Loucy (cell line): ENCODE measurements at regions not wholly inside any gene's neighbourhood (a gene's known extent, or its start where the extent isn't known, plus 50 kb on each side); places are given as distances from the start of the nearest gene placed in this dataset.

Experiments
- H2AFZ ChIP-seq: fragments of 200-600 bp; sonication (generic); 2 replicates; pipeline ENCODE4 v1.6.0; 2016; ENCODE audit warnings: antibody characterized with exemption, mild to moderate bottlenecking, low read length, moderate library complexity
- H3F3A ChIP-seq: fragments of 200-600 bp; 2 replicates; pipeline ENCODE4 v1.6.0; 2016; ENCODE audit warnings: antibody characterized with exemption, low read depth, mild to moderate bottlenecking
- H3K27me3 ChIP-seq: fragments of 200-600 bp; sonication (generic); 2 replicates; pipeline ENCODE4 v1.6.1; 2014; ENCODE audit warnings: low read length, mild to moderate bottlenecking; ENCODE audit not compliant: insufficient read depth, poor library complexity, severe bottlenecking
- H3K36me3 ChIP-seq: fragments of 200-600 bp; sonication (generic); 2 replicates; pipeline ENCODE4 v1.6.1; 2016; ENCODE audit warnings: low read length; ENCODE audit not compliant: insufficient read depth
- H3K4me1 ChIP-seq: fragments of 200-600 bp; sonication (generic); 2 replicates; pipeline ENCODE4 v1.5.1; 2014; ENCODE audit warnings: low read length, mild to moderate bottlenecking; ENCODE audit not compliant: insufficient read depth, poor library complexity, severe bottlenecking
- H3K4me2 ChIP-seq: fragments of 200-600 bp; sonication (generic); 2 replicates; pipeline ENCODE4 v1.6.0; 2014; ENCODE audit warnings: antibody characterized with exemption, low read length, low read depth, mild to moderate bottlenecking; ENCODE audit not compliant: poor library complexity, severe bottlenecking
- H3K4me3 ChIP-seq: fragments of 200-600 bp; sonication (generic); 2 replicates; pipeline ENCODE4 v1.5.1; 2014; ENCODE audit warnings: low read length, mild to moderate bottlenecking, mixed read lengths; ENCODE audit not compliant: poor library complexity, severe bottlenecking
- H3K79me2 ChIP-seq: fragments of 200-600 bp; sonication (generic); 2 replicates; pipeline ENCODE4 v1.6.1; 2014; ENCODE audit warnings: low read length; ENCODE audit not compliant: insufficient read depth
- H3K9ac ChIP-seq: fragments of 200-600 bp; sonication (generic); 2 replicates; pipeline ENCODE4 v1.6.0; 2014; ENCODE audit warnings: mild to moderate bottlenecking, low read depth, low read length, moderate library complexity; ENCODE audit not compliant: poor library complexity, severe bottlenecking
- H3K9me2 ChIP-seq: fragments of 200-600 bp; sonication (generic); replicated peaks from 2 replicates; pipeline ENCODE4 v1.6.1; 2016; ENCODE audit warnings: low read depth, low read length, mixed read lengths
- H3K9me3 ChIP-seq: fragments of 200-600 bp; sonication (generic); 2 replicates; pipeline ENCODE4 v1.6.1; 2014; ENCODE audit warnings: mild to moderate bottlenecking, antibody characterized with exemption, low read length, low read depth; ENCODE audit not compliant: insufficient read depth
- H4K20me1 ChIP-seq: fragments of 200-600 bp; sonication (generic); 2 replicates; pipeline ENCODE4 v1.6.0; 2014; ENCODE audit warnings: antibody characterized with exemption, low read length, mild to moderate bottlenecking; ENCODE audit not compliant: insufficient read depth, poor library complexity, severe bottlenecking
- EZH2phosphoT487 ChIP-seq: fragments of 200-600 bp; IDR thresholded peaks from 2 replicates; pipeline ENCODE4 v1.6.1; 2018; ENCODE audit warnings: antibody characterized with exemption, mild to moderate bottlenecking, moderate library complexity, borderline replicate concordance
- TF ChIP-seq, protein P1 (sequence below): fragments of 200-600 bp; sonication (generic); conservative IDR thresholded peaks from 2 replicates; pipeline ENCODE4 v1.5.1; 2014; ENCODE audit warnings: mild to moderate bottlenecking, antibody characterized with exemption, low read length

GRCh38 chr3:144390786-144391185 is 419.2 kb downstream of the DIPK2A start:
- Histone ChIP-seq H3K4me3 (no peak overlapping the region), H3K79me2 (no peaks in the 10 kb centered on the region), H3K4me2 (no peak overlapping the region), H2AFZ (no peak overlapping the region), H3K9ac (no peak overlapping the region), H3K36me3 (no peaks in the 10 kb centered on the region), H3K27me3 (no peaks in the 10 kb centered on the region), H3K4me1 (no peaks in the 10 kb centered on the region), H4K20me1 (no peaks in the 10 kb centered on the region), H3F3A (no peaks in the 10 kb centered on the region), H3K9me2 (no peaks in the 10 kb centered on the region), H3K9me3 (no peaks in the 10 kb centered on the region; the same call in 1 of the 2 replicates)
- no peak for TF ChIP-seq EZH2phosphoT487
- TF ChIP-seq, protein P1, sequence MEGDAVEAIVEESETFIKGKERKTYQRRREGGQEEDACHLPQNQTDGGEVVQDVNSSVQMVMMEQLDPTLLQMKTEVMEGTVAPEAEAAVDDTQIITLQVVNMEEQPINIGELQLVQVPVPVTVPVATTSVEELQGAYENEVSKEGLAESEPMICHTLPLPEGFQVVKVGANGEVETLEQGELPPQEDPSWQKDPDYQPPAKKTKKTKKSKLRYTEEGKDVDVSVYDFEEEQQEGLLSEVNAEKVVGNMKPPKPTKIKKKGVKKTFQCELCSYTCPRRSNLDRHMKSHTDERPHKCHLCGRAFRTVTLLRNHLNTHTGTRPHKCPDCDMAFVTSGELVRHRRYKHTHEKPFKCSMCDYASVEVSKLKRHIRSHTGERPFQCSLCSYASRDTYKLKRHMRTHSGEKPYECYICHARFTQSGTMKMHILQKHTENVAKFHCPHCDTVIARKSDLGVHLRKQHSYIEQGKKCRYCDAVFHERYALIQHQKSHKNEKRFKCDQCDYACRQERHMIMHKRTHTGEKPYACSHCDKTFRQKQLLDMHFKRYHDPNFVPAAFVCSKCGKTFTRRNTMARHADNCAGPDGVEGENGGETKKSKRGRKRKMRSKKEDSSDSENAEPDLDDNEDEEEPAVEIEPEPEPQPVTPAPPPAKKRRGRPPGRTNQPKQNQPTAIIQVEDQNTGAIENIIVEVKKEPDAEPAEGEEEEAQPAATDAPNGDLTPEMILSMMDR = no peak

GRCh38 chr3:144391236-144391635 is 419.6 kb downstream of the DIPK2A start:
- Histone ChIP-seq H3K36me3 (no peaks in the 10 kb centered on the region), H2AFZ (no peak overlapping the region), H4K20me1 (no peaks in the 10 kb centered on the region), H3K9ac (no peak overlapping the region), H3K9me3 (no peaks in the 10 kb centered on the region; the same call in 1 of the 2 replicates), H3K79me2 (no peaks in the 10 kb centered on the region), H3K4me3 (no peak overlapping the region), H3K27me3 (no peaks in the 10 kb centered on the region), H3F3A (no peaks in the 10 kb centered on the region), H3K4me2 (no peak overlapping the region), H3K9me2 (no peaks in the 10 kb centered on the region), H3K4me1 (no peaks in the 10 kb centered on the region)
- TF ChIP-seq EZH2phosphoT487 = no peak
- TF ChIP-seq, protein P1 = no peak

DNA sequence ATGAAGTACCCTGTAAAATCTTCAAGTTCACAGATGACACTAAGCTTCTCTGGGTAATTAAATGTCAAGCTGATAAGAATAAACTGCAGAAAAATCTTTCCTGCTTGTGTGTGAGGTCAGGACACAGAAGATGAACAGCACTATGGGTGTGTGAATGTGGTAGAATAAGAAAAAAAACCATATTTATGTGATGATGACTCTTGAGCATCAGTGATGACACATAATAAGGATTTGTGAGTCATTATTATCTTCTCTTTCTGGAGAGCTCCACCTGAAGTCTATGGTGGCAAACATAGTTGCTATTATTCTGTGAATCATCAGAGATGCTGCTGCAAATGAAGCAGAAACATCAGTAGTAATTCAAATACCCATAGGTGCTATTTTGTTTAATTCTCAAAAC is 422.4 kb downstream of the DIPK2A start:
- H3K9me2 ChIP-seq = no peaks in the 10 kb centered on the region
- no peak overlapping the region for H3K4me2 ChIP-seq
- no peaks in the 10 kb centered on the region for H3K27me3 ChIP-seq
- no peak overlapping the region for H3K4me3 ChIP-seq
- no peaks in the 10 kb centered on the region; the same call in 1 of the 2 replicates for H3K9me3 ChIP-seq
- no peaks in the 10 kb centered on the region for H3K79me2 ChIP-seq
- H4K20me1 ChIP-seq = no peaks in the 10 kb centered on the region
- no peaks in the 10 kb centered on the region for H3K36me3 ChIP-seq
- H3F3A ChIP-seq = no peaks in the 10 kb centered on the region
- no peak overlapping the region for H3K9ac ChIP-seq
- no peaks in the 10 kb centered on the region for H3K4me1 ChIP-seq
- TF ChIP-seq, protein P1 = no peak
- no peak for TF ChIP-seq EZH2phosphoT487
- no peak overlapping the region for H2AFZ ChIP-seq
